ENCODE measurements at regions not wholly inside any gene's neighbourhood (a gene's known extent, or its start where the extent isn't known, plus 50 kb on each side); places are given as distances from the start of the nearest gene placed in this dataset.

GRCh38 chr3:27827041-27827440 is 104.9 kb upstream of the EOMES start:
- TF ChIP-seq, protein P1, sequence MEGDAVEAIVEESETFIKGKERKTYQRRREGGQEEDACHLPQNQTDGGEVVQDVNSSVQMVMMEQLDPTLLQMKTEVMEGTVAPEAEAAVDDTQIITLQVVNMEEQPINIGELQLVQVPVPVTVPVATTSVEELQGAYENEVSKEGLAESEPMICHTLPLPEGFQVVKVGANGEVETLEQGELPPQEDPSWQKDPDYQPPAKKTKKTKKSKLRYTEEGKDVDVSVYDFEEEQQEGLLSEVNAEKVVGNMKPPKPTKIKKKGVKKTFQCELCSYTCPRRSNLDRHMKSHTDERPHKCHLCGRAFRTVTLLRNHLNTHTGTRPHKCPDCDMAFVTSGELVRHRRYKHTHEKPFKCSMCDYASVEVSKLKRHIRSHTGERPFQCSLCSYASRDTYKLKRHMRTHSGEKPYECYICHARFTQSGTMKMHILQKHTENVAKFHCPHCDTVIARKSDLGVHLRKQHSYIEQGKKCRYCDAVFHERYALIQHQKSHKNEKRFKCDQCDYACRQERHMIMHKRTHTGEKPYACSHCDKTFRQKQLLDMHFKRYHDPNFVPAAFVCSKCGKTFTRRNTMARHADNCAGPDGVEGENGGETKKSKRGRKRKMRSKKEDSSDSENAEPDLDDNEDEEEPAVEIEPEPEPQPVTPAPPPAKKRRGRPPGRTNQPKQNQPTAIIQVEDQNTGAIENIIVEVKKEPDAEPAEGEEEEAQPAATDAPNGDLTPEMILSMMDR (conservative IDR thresholded peaks at IDR 0.05), result no peak
- TF ChIP-seq ZFX (IDR thresholded peaks at IDR 0.05), result no peak
- H3K27ac ChIP-seq, result no peak overlapping the region

DNA sequence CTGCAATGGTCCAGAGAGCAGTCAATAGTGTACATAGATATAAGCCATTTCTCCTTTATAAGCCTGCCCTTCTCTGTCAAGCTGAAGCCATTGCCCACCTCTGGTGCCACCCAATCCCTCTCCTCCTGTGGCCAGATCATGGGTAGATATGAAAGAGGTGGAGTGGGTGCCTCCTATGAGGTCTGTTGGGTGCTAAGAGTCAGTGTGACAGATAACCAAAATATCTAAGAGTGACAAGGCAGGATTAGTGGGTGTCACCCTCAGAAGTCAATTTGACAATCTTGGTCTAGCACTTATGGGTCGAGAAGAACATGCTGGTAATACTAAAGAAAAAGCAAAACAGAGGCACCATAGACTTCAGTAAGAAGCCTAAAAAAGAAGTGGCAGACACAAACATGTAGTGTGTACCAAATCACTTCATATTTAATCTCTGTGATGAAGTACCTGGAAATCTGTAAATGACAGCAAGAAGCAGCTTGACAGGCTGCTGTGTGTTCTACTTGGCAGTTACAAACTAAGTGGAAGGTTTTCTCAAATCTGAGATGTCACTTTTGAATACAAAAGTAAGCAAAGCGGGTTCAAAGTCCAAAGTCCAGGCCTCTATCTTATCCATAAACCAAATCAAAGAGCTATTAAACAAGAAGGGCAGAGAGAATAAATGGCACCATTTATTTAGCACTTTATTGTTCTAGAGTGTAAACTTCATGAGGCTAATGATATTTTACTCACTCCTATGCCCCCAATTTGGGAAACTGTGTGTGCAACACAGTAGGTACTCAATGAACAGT is 118.9 kb upstream of the EOMES start:
- H3K27ac ChIP-seq, result no peak overlapping the region
- no peak for TF ChIP-seq ZFX (IDR thresholded peaks at IDR 0.05)
- TF ChIP-seq, protein P1 (conservative IDR thresholded peaks at IDR 0.05), result no peak

DNA sequence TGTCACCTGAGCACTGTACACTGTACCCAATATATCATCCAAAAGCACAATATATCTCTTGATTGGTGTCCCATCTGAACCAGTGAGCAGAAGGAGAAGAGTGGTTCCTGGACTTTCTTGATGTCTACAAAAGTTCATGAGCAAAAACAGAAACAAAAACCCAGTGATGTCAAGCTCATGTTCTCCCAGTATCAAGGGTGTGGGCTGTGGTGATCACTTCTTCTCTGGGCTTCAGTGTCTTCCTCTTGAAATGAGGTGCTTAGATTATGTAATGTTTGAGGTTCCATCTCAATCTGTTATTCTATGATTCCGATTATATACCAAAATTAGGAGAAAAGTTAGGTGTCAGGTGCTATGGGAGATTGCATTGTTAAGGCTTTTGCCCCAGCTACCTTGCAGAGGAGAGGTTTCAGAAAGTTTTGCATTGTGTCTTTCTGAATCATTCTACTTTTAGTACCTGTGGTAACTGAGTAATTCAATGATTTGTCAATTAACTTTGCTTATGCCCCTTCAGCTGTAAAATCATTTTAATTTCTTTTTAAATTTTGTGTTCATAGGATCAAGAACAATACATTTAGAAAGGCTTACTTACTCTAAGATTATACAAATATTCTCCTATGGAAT is 122.0 kb upstream of the EOMES start:
- H3K27ac ChIP-seq, result no peak overlapping the region
- TF ChIP-seq, protein P1 (conservative IDR thresholded peaks at IDR 0.05), result no peak
- no peak for TF ChIP-seq ZFX (IDR thresholded peaks at IDR 0.05)

- H3K27ac ChIP-seq, result no peak overlapping the region
- TF ChIP-seq, protein P1 (conservative IDR thresholded peaks at IDR 0.05), result no peak
- TF ChIP-seq ZFX (IDR thresholded peaks at IDR 0.05), result no peak
Observed at GRCh38 chr3:27847697-27848096, 125.6 kb upstream of the EOMES start.

GRCh38 chr3:27848826-27849225 is 126.7 kb upstream of the EOMES start:
- no peak overlapping the region for H3K27ac ChIP-seq
- TF ChIP-seq, protein P1 (conservative IDR thresholded peaks at IDR 0.05), result no peak
- no peak for TF ChIP-seq ZFX (IDR thresholded peaks at IDR 0.05)

DNA sequence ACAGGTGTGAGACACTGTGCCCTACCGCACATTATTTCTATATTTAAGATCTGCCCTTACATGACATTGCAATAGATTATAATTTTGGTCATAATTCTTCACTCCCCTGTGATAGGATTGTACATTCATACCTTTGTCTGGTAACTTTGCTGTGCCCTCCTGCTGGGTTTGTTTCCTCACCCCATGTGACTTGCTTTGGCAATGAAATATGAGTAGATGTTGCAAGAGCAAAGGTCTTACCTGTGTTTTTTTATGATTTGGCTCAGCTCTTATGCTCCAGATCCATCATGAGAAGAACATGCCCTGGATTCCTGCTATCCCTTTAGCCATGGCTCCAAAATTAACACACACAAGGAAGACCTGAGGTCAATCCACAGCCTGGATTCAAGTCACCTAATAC is 137.7 kb upstream of the EOMES start:
- no peak overlapping the region for H3K27ac ChIP-seq
- TF ChIP-seq ZFX (IDR thresholded peaks at IDR 0.05), result no peak
- TF ChIP-seq, protein P1 (conservative IDR thresholded peaks at IDR 0.05), result no peak

All from C4-2B (cell line).